GM12878 (cell line): ENCODE measurements at regions not wholly inside any gene's neighbourhood (a gene's known extent, or its start where the extent isn't known, plus 50 kb on each side); places are given as distances from the start of the nearest gene placed in this dataset.

Experiments
- ATAC-seq: fragments of 200-7000 bp; cut with Tn5 transposase; 3 replicates; pipeline ENCODE4 v1.9.1; 2020; ENCODE audit warnings: mild to moderate bottlenecking, moderate library complexity
- BruUV-seq: library from RNA; stranded (reverse); fragments of 400-500 nt; replicated peaks from 2 replicates; lab custom pipeline; 2021; lab: Mats Ljungman, UMichigan
- CTCF ChIA-PET: fragments of 300-600 bp; sonication (Branson Sonifier 250); formaldehyde crosslinking; extraction: SDS; loops from one replicate; lab custom pipeline; 2021; ENCODE audit warnings: inconsistent platforms; lab: Yijun Ruan, JAX
- POLR2A ChIA-PET: fragments of 350-600 bp; formaldehyde crosslinking; extraction: SDS; loops from one replicate; lab custom pipeline; 2021; ENCODE audit warnings: inconsistent platforms; lab: Charles Lee
- RAD21 ChIA-PET: fragments of 300-600 bp; sonication (Branson Sonifier 250); formaldehyde crosslinking; loops from one replicate; lab custom pipeline; 2023; ENCODE audit warnings: antibody characterized with exemption; ENCODE audit not compliant: unreplicated experiment; lab: Charles Lee
- SMC1A ChIA-PET: fragments of 300-600 bp; sonication (Branson Sonifier 250); formaldehyde crosslinking; loops from one replicate; lab custom pipeline; 2023; ENCODE audit not compliant: unreplicated experiment, uncharacterized antibody; lab: Charles Lee
- DNase-seq: peaks from one replicate; pipeline ENCODE4 v3.0.0-alpha.2; 2011; ENCODE audit warnings: low read depth, low spot score
- FAIRE-seq: peaks from 3 replicates; lab custom pipeline; 2011; peaks lifted over from hg19 to GRCh38; lab: Jason Lieb, UNC
- H2AFZ ChIP-seq: 2 replicates; pipeline ENCODE4 v1.6.0; 2011; ENCODE audit warnings: low read depth, low read length, control low read depth; ENCODE audit not compliant: control insufficient read depth
- H3K27ac ChIP-seq: 2 replicates; pipeline ENCODE4 v1.5.1; 2011; ENCODE audit warnings: control low read depth; ENCODE audit not compliant: control insufficient read depth, insufficient read depth
- H3K27me3 ChIP-seq, 2 experiments: replicated peaks in 1 of 2; 2 replicates each; pipeline versions ENCODE4 v1.6.0 to v1.6.1; 2011; ENCODE audit warnings: low read length in 1 of 2; ENCODE audit not compliant: control insufficient read depth in 2 of 2, insufficient read depth in 2 of 2
- H3K36me3 ChIP-seq, 2 experiments: 2 replicates each; pipeline ENCODE4 v1.5.1; 2011; ENCODE audit warnings: low read length in 1 of 2; ENCODE audit not compliant: control insufficient read depth in 2 of 2, insufficient read depth in 2 of 2
- H3K4me1 ChIP-seq: 2 replicates; pipeline ENCODE4 v1.6.1; 2011; ENCODE audit warnings: mild to moderate bottlenecking, low read length, moderate library complexity, mixed read lengths; ENCODE audit not compliant: control insufficient read depth, insufficient read depth
- H3K4me2 ChIP-seq: 2 replicates; pipeline ENCODE4 v1.6.0; 2011; ENCODE audit warnings: control low read depth; ENCODE audit not compliant: control insufficient read depth, insufficient read depth
- H3K4me3 ChIP-seq: fragments of 200-600 bp; sonication (generic); 2 replicates; pipeline ENCODE4 v1.5.1; 2016
- H3K79me2 ChIP-seq: 2 replicates; pipeline ENCODE4 v1.6.0; 2011; ENCODE audit warnings: low read length; ENCODE audit not compliant: control insufficient read depth, insufficient read depth
- H3K9ac ChIP-seq: 2 replicates; pipeline ENCODE4 v1.8.0; 2011; ENCODE audit warnings: low read length, control low read depth, mixed read lengths; ENCODE audit not compliant: control insufficient read depth, insufficient read depth
- H3K9me3 ChIP-seq: replicated peaks from 3 replicates; pipeline ENCODE4 v1.5.1; 2011; ENCODE audit warnings: mild to moderate bottlenecking, low read length; ENCODE audit not compliant: control insufficient read depth, insufficient read depth
- H4K20me1 ChIP-seq: 2 replicates; pipeline ENCODE4 v1.6.0; 2011; ENCODE audit not compliant: control insufficient read depth, insufficient read depth
- BACH1 ChIP-seq: fragments of 450-650 bp; IDR thresholded peaks from 2 replicates; pipeline ENCODE4 v1.6.1; 2017; ENCODE audit warnings: mild to moderate bottlenecking, borderline replicate concordance
- CBX5 ChIP-seq: sonication (generic); IDR thresholded peaks from 2 replicates; pipeline ENCODE4 v1.6.1; 2016; ENCODE audit warnings: low read depth, moderate library complexity, mild to moderate bottlenecking, inconsistent platforms
- CHD4 ChIP-seq: fragments of 200-600 bp; sonication (generic); IDR thresholded peaks from 2 replicates; pipeline ENCODE4 v1.6.1; 2016; ENCODE audit warnings: mild to moderate bottlenecking
- EED ChIP-seq: sonication (generic); IDR thresholded peaks from 2 replicates; pipeline ENCODE4 v1.6.1; 2016; ENCODE audit warnings: antibody characterized with exemption, low read depth
- EGR1 ChIP-seq, 2 experiments: IDR thresholded peaks; 1 replicate in 1 of 2; 2 replicates in 1 of 2; pipeline ENCODE4 v1.6.1; 2011 to 2012; ENCODE audit warnings: low read depth in 2 of 2, low read length in 2 of 2, borderline replicate concordance in 1 of 2, mild to moderate bottlenecking in 1 of 2, moderate library complexity in 1 of 2
- EZH2 ChIP-seq: IDR thresholded peaks from 2 replicates; pipeline ENCODE4 v1.6.1; 2012; ENCODE audit warnings: low read depth, mild to moderate bottlenecking, control low read depth, inconsistent platforms, low read length, borderline replicate concordance; ENCODE audit not compliant: control insufficient read depth
- JUND ChIP-seq: IDR thresholded peaks from 2 replicates; pipeline ENCODE4 v1.6.1; 2012; ENCODE audit warnings: low read depth, mild to moderate bottlenecking, low read length, improper control_type of control experiment, moderate library complexity
- MAX ChIP-seq: IDR thresholded peaks from 2 replicates; pipeline ENCODE4 v1.6.1; 2012; ENCODE audit warnings: low read depth, low read length, improper control_type of control experiment
- MEF2A ChIP-seq: IDR thresholded peaks from 2 replicates; pipeline ENCODE4 v1.6.1; 2011; ENCODE audit warnings: low read depth, mild to moderate bottlenecking, low read length, moderate library complexity; ENCODE audit not compliant: insufficient read depth
- MTA3 ChIP-seq: IDR thresholded peaks from 2 replicates; pipeline ENCODE4 v1.6.1; 2012; ENCODE audit warnings: low read length, inconsistent platforms, borderline replicate concordance
- MYC ChIP-seq: IDR thresholded peaks from 2 replicates; pipeline ENCODE4 v1.6.1; 2011; ENCODE audit warnings: mild to moderate bottlenecking, low read length, moderate library complexity, inconsistent platforms; ENCODE audit not compliant: insufficient read depth, insufficient replicate concordance, insufficient read length, severe bottlenecking
- NRF1 ChIP-seq: conservative IDR thresholded peaks from 2 replicates; pipeline ENCODE4 v1.6.1; 2011; ENCODE audit warnings: mild to moderate bottlenecking, low read depth, low read length, improper control_type of control experiment
- PBX3 ChIP-seq: IDR thresholded peaks from 2 replicates; pipeline ENCODE4 v1.6.1; 2011; ENCODE audit warnings: mild to moderate bottlenecking, low read depth, low read length, moderate library complexity; ENCODE audit not compliant: insufficient replicate concordance
- PML ChIP-seq: IDR thresholded peaks from 2 replicates; pipeline ENCODE4 v1.6.1; 2012; ENCODE audit warnings: low read length, inconsistent platforms
- POLR2AphosphoS2 ChIP-seq: IDR thresholded peaks from 2 replicates; pipeline ENCODE4 v1.6.1; 2011; ENCODE audit warnings: low read depth, mild to moderate bottlenecking, low read length, improper control_type of control experiment, moderate library complexity
- RB1 ChIP-seq: fragments of 450-650 bp; formaldehyde crosslinking; IDR thresholded peaks from 2 replicates; pipeline ENCODE4 v1.6.1; 2017; ENCODE audit warnings: mild to moderate bottlenecking, borderline replicate concordance
- SKIL ChIP-seq: fragments of 450-650 bp; IDR thresholded peaks from 2 replicates; pipeline ENCODE4 v1.6.1; 2017; ENCODE audit warnings: mild to moderate bottlenecking, low read depth, inconsistent platforms; ENCODE audit not compliant: poor library complexity, severe bottlenecking
- SMARCA5 ChIP-seq: fragments of 450-650 bp; IDR thresholded peaks from 2 replicates; pipeline ENCODE4 v1.6.1; 2017; ENCODE audit warnings: mild to moderate bottlenecking
- ZBTB33 ChIP-seq: fragments of 450-650 bp; IDR thresholded peaks from 2 replicates; pipeline ENCODE4 v1.6.1; 2017; ENCODE audit warnings: mild to moderate bottlenecking
- WGBS: methylation state at CpG from one replicate; pipeline ENCODE4 v1.1.6; 2016; ENCODE audit warnings: low lambda C conversion rate; ENCODE audit not compliant: insufficient replicate concordance, insufficient coverage; ENCODE audit errors: missing lambda C conversion rate; 5-methylcytosine and 5-hydroxymethylcytosine counted together
- in situ Hi-C: fragments of 300-500 bp; cut with MboI; formaldehyde crosslinking; loops from 9 replicates; pipeline ENCODE4 v1.14.3; 2018; ENCODE audit warnings: mixed read lengths
- intact Hi-C: fragments of 100-400 bp; cut with micrococcal nuclease; formaldehyde crosslinking; loops from one replicate; pipeline ENCODE4 v1.14.2; 2022; ENCODE audit not compliant: unreplicated experiment

GRCh38 chr7:142345811-142346210, 88.0 kb upstream of the PRSS58 start:
- RAD21 ChIA-PET = no interaction called here
- Histone ChIP-seq H2AFZ (no peak overlapping the region), H3K4me1 (no peaks in the 10 kb centered on the region), H3K4me2 (no peak overlapping the region), H3K9ac (no peak overlapping the region), H3K4me3 (no peak overlapping the region), H3K79me2 (no peaks in the 10 kb centered on the region), H3K36me3 (no peaks in the 10 kb centered on the region), H3K27me3 (peaks cover 4 to 7% of the 10 kb centered on the region in 2 experiments; a peak in 3 of 4 replicates), H4K20me1 (no peaks in the 10 kb centered on the region), H3K9me3 (no peaks in the 10 kb centered on the region), H3K27ac (no peak overlapping the region)
- CTCF ChIA-PET = interaction anchor here (1.2 kb wide), 2 partner anchors 23 to 43 kb away, joined by 3 to 5 read pairs; no protein-coding TSS in a partner anchor
- no peak for ATAC-seq
- POLR2A ChIA-PET = no interaction called here
- DNase-seq = no peak
- WGBS = 17% methylated on average over 5 of the region's 5 CpGs
- FAIRE-seq = no peak
- in situ Hi-C loops (no loop called here), intact Hi-C loops (no loop called here)
- SMC1A ChIA-PET = interaction anchor here (0.8 kb wide), 1 partner anchor 13 kb away, joined by 3 read pairs; no protein-coding TSS in a partner anchor
- BruUV-seq = no TSS peak
- TF ChIP-seq MAX = no peak
- TF ChIP-seq MTA3 = no peak
- TF ChIP-seq JUND = no peak
- TF ChIP-seq PML = no peak
- no peak for TF ChIP-seq EZH2
- no peak for TF ChIP-seq PBX3
- TF ChIP-seq SKIL = no peak
- no peak for TF ChIP-seq CHD4
- no peak for TF ChIP-seq EED
- TF ChIP-seq ZBTB33 = no peak
- no peak for TF ChIP-seq MYC
- no peak for TF ChIP-seq BACH1
- TF ChIP-seq SMARCA5 = no peak
- TF ChIP-seq MEF2A = no peak
- no peak for TF ChIP-seq RB1
- TF ChIP-seq NRF1 = no peak
- no peak for TF ChIP-seq EGR1 (IDR thresholded peaks at IDR 0.05; ENCODE audit: borderline replicate concordance in 1 of 2, low read depth in 2 of 2, low read length in 2 of 2)
- no peak for TF ChIP-seq POLR2AphosphoS2
- TF ChIP-seq CBX5 = no peak
